ENCODE measurements at regions not wholly inside any gene's neighbourhood (a gene's known extent, or its start where the extent isn't known, plus 50 kb on each side); places are given as distances from the start of the nearest gene placed in this dataset.

- WGBS = 80% methylated on average over 1 of the region's 1 CpG
These were observed 225.9 kb upstream of the LRRN1 start for GRCh38 chr3:3573341-3573740.

GRCh38 chr3:3560591-3561311 is 238.5 kb upstream of the LRRN1 start:
- H3K9me3 ChIP-seq = no peaks in the 10 kb centered on the region
- H3K4me1 ChIP-seq = no peaks in the 10 kb centered on the region
- no peaks in the 10 kb centered on the region for H3K36me3 ChIP-seq
- H3K27ac ChIP-seq = no peak overlapping the region
- WGBS = 49% methylated on average over 4 of the region's 4 CpGs
- TF ChIP-seq EP300 (IDR thresholded peaks at IDR 0.05) = no peak
- TF ChIP-seq POLR2A (IDR thresholded peaks at IDR 0.05) = no peak
- TF ChIP-seq POLR2AphosphoS5 (IDR thresholded peaks at IDR 0.05) = no peak
- TF ChIP-seq CTCF (IDR thresholded peaks at IDR 0.05) = no peak
- H3K4me3 ChIP-seq = no peak overlapping the region
- no peaks in the 10 kb centered on the region for H3K27me3 ChIP-seq
- DNase-seq (ENCODE audit: low spot score in 2 of 2) = no peak

More at GRCh38 chr3:3573341-3573740, 225.9 kb upstream of the LRRN1 start:
- Histone ChIP-seq H3K36me3 (no peaks in the 10 kb centered on the region), H3K4me3 (no peak overlapping the region), H3K4me1 (no peaks in the 10 kb centered on the region), H3K9me3 (no peaks in the 10 kb centered on the region), H3K27ac (no peak overlapping the region), H3K27me3 (no peaks in the 10 kb centered on the region)
- TF ChIP-seq POLR2AphosphoS5 (IDR thresholded peaks at IDR 0.05) (no peak), EP300 (IDR thresholded peaks at IDR 0.05) (no peak), POLR2A (IDR thresholded peaks at IDR 0.05) (no peak), CTCF (IDR thresholded peaks at IDR 0.05) (no peak)
- no peak for DNase-seq (ENCODE audit: low spot score in 2 of 2)

GRCh38 chr3:3559786-3560185 is 239.4 kb upstream of the LRRN1 start:
- 98% methylated on average over 2 of the region's 2 CpGs for WGBS
- no peak overlapping the region for H3K27ac ChIP-seq
- H3K4me3 ChIP-seq = no peak overlapping the region
- no peaks in the 10 kb centered on the region for H3K4me1 ChIP-seq
- H3K36me3 ChIP-seq = no peaks in the 10 kb centered on the region
- TF ChIP-seq POLR2AphosphoS5 (IDR thresholded peaks at IDR 0.05) = no peak
- no peak for TF ChIP-seq POLR2A (IDR thresholded peaks at IDR 0.05)
- no peak for TF ChIP-seq EP300 (IDR thresholded peaks at IDR 0.05)
- TF ChIP-seq CTCF (IDR thresholded peaks at IDR 0.05) = no peak
- no peaks in the 10 kb centered on the region for H3K27me3 ChIP-seq
- no peaks in the 10 kb centered on the region for H3K9me3 ChIP-seq
- no peak for DNase-seq (ENCODE audit: low spot score in 2 of 2)

- no peak for TF ChIP-seq POLR2A (IDR thresholded peaks at IDR 0.05)
- TF ChIP-seq EP300 (IDR thresholded peaks at IDR 0.05) = no peak
- no peak for TF ChIP-seq POLR2AphosphoS5 (IDR thresholded peaks at IDR 0.05)
- TF ChIP-seq CTCF (IDR thresholded peaks at IDR 0.05) = no peak
- no peak for DNase-seq (ENCODE audit: low spot score in 2 of 2)
- 42% methylated on average over 3 of the region's 3 CpGs for WGBS
These were observed 243.2 kb upstream of the LRRN1 start for GRCh38 chr3:3556078-3556477.

GRCh38 chr3:3553236-3553635 is 246.0 kb upstream of the LRRN1 start:
- H3K4me1 ChIP-seq = no peaks in the 10 kb centered on the region
- no peaks in the 10 kb centered on the region for H3K36me3 ChIP-seq
- no peak overlapping the region for H3K27ac ChIP-seq
- no peak overlapping the region for H3K4me3 ChIP-seq
- TF ChIP-seq CTCF (IDR thresholded peaks at IDR 0.05) (no peak), POLR2A (IDR thresholded peaks at IDR 0.05) (no peak), EP300 (IDR thresholded peaks at IDR 0.05) (no peak), POLR2AphosphoS5 (IDR thresholded peaks at IDR 0.05) (no peak)
- DNase-seq (ENCODE audit: low spot score in 2 of 2) = no peak
- WGBS = 92% methylated on average over 6 of the region's 6 CpGs
- no peaks in the 10 kb centered on the region for H3K9me3 ChIP-seq
- H3K27me3 ChIP-seq = no peaks in the 10 kb centered on the region

More at GRCh38 chr3:3556078-3556477, 243.2 kb upstream of the LRRN1 start:
- Histone ChIP-seq H3K4me1 (no peaks in the 10 kb centered on the region), H3K4me3 (no peak overlapping the region), H3K36me3 (no peaks in the 10 kb centered on the region), H3K9me3 (no peaks in the 10 kb centered on the region), H3K27me3 (no peaks in the 10 kb centered on the region), H3K27ac (no peak overlapping the region)
